ENCODE measurements at regions not wholly inside any gene's neighbourhood (a gene's known extent, or its start where the extent isn't known, plus 50 kb on each side); places are given as distances from the start of the nearest gene placed in this dataset.

GRCh38 chr11:69374946-69375310 is 81.0 kb downstream of the MYEOV start:
- TF ChIP-seq, protein P1, sequence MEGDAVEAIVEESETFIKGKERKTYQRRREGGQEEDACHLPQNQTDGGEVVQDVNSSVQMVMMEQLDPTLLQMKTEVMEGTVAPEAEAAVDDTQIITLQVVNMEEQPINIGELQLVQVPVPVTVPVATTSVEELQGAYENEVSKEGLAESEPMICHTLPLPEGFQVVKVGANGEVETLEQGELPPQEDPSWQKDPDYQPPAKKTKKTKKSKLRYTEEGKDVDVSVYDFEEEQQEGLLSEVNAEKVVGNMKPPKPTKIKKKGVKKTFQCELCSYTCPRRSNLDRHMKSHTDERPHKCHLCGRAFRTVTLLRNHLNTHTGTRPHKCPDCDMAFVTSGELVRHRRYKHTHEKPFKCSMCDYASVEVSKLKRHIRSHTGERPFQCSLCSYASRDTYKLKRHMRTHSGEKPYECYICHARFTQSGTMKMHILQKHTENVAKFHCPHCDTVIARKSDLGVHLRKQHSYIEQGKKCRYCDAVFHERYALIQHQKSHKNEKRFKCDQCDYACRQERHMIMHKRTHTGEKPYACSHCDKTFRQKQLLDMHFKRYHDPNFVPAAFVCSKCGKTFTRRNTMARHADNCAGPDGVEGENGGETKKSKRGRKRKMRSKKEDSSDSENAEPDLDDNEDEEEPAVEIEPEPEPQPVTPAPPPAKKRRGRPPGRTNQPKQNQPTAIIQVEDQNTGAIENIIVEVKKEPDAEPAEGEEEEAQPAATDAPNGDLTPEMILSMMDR (IDR thresholded peaks at IDR 0.05), result no peak
- TF ChIP-seq EZH2phosphoT487 (IDR thresholded peaks at IDR 0.05) (no peak), EZH2 (IDR thresholded peaks at IDR 0.05) (no peak)
